DMS153 (cell line): ENCODE measurements at regions not wholly inside any gene's neighbourhood (a gene's known extent, or its start where the extent isn't known, plus 50 kb on each side); places are given as distances from the start of the nearest gene placed in this dataset.

Experiments used
- DNase-seq: peaks from one replicate; lab custom pipeline; 2025; lab: John Stamatoyannopoulos, UW

DNA sequence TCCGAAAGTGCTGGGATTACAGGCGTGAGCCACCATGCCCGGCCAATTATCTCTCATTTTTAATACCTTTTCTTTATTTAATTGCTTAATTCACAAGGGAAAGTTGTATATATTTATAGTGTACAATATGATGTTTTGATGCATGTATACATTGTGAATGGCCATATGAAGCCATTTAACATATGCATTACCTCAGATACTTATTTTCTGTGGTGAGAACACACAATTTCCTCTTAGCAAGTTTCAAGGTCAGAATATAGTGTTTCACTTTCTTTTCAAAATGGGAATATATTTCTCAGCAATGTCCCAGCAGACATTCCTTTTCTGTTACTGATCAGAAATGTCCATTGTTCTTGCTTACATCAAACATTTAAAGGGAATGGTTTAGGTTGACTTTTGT, 1596.3 kb downstream of the MAT2B start:
- no peak for DNase-seq

DNA sequence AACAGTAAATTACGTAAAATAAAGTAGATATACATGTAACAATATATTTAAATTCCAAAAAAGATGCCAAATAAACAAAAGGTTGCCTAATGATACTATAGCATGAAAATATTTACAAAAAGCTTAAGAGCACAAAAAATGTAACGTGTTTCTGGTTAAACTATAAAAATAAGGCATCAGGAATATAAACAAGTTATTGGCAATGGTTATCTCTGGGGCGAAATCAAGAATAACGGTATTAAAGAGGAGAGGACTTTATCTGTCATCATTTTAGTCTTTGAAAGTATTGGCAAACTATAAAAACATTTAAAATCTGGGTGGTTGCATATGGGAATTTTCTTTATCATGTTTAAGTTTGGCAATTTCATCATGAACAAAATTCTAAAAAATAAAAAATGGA, 1599.2 kb downstream of the MAT2B start:
- no peak for DNase-seq

DNA sequence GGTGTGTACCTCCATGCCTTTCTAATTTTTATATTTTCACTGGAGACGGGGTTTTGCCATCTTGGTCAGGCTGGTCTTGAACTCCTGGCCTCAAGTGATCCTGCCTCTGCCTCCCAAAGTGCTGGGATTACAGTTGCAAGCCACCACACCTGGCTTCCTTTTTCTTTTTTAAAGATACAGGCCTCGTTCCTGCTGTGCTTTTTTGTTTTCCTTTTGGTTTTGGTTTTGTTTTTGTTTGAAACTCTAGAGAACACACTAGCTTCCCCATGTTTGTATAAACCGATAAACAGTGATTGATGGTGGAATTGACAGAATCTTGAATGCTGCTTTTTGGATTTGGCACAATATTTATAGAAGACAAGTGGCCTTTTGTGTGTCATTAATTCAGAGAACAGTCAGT, 1603.4 kb downstream of the MAT2B start:
- no peak for DNase-seq

DNA sequence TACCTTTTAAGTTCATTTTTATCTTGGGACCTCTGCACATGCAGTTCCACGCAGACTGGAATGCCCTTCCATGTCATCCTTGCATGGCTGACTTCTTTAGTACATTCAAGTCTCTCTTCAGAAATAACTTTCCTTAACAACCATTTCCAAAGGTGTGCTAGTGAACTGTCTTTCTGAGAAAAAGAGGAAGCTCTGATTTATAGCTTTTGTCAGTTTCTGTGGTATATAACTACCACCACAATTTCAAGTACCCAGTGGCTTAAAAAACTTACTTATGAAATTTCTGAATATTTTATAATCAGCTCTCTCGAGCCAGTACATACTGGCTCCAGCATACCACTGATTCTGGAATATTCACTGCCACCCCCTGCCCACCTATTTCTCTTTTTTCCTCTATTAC, 1613.8 kb downstream of the MAT2B start:
- no peak for DNase-seq

DNA sequence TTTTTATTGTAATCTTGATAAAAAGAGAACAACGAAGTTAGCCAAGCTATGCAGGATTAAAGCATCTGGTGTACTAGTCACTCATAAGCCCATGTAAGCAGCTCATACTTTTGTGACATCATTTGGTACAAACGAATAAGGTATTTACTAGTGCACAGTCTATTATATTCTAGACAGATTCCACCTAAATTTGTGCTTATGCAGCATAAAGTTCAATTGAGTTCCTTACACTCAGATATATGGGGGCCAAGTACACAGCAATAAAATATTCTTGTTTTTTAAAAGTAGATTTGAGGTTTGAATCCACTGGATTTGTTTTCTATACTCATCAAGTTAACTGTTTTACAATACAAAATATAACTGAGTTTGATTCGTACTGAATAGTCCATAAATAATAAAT, 1621.2 kb downstream of the MAT2B start:
- DNase-seq, result no peak

DNA sequence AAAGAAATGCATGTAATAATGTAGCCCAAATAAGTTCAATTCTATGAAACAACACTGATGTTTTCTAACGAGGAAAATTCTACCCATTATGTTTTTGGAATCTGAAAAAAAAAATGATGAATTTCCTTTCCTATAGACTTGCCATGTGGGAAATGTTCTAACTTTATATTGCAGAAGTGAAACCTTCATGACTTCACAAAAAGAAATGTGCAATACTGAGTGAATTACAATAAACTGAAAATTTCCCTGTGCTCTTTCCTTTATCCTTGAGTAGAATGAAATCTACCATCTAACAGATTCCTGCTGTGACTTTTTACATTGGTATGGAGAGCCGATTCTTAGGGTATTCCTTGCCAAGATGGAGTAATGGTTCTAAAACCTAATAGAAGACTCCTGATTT, 1622.5 kb downstream of the MAT2B start:
- no peak for DNase-seq

DNA sequence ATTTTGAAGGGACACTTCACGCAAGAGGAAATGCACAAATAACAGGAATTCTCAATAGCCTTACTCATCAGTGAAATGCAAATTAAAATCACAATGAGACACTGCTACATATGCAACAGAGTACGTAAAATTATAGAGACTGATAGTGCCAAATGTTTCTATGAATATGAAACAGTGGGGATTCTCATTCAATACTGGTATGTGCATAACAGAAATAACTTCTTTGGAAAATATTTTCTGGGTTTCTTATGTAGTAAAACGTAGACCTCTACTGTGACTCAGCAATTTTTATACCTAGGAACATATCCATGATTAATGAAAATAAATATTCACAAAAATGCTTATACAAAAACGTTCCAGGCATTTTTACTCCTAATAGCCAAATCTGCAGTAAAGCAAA, 1625.2 kb downstream of the MAT2B start:
- no peak for DNase-seq

DNA sequence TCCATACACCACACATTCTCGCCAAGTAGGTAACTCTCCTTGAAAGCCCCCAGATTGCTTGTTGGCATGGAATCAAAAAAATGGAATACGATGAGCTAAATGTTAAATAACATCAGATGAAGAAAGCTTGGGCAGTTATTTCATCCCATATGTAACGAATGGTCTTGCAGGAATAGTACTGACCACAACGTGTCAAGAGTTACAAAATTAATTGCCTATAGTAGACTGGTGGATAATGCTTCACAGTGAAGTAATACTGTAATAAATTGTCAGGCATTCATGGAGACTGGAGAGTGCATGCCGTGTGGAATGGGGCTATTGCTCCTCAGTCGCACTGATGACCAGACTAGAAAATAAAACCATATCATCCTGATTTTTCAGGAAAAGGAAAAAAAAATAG, 1628.7 kb downstream of the MAT2B start:
- no peak for DNase-seq

DNA sequence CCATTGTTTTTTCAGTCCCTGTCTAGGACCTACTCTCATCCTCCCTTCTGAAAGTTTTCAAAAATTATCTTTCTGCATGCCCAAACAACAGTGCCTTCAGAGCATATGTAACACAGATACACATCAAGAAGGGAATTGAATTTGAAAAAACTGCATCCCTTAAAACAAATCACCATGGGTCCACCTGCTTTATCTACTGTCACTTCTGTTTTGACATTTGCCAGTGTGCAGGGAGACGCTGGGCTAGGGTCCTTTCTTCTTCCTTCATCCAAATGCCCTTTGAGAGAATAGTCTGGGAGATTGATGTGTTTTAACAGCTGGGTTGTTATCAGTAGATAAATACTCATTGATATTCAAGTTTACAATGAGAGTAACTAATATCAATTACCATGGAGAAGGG, 1630.1 kb downstream of the MAT2B start:
- DNase-seq, result no peak

DNA sequence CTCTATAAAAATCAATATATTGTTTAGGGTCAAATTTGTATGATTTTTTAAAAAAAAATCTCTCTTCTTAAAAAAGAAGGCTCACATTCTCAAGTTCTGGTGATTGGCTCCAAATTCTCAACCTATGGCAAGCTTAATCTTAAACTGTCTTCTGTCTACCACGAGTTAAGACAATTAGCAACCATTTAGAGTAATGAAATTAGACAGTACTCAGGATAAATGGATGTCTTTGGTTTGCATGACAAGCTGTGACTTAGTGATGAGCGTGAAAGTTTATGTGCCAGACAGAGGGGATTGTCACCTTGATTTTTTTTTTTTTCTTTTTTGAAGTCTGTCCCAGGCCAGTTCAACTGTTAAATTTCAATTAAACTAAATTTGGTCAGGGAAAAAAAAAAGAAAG, 1632.3 kb downstream of the MAT2B start:
- DNase-seq, result no peak

DNA sequence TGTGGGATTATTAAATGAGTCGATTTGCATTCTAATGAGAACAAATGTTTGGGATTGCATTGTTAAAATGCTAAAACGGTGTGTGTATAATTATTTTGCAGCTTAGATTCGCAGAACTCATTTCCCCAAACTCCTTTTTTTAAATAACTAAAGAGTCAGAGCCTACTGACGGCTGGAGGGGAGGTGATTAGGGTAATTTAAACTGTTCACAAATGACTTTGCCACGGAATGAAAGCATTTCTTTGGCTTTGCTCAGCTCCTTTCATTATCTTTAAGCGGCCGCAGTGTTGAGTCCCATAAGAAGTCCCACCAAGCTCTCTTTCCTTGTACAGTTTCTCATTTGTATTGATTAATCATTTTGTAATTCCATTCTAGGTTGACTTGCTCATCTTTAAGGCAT, 1632.8 kb downstream of the MAT2B start:
- no peak for DNase-seq

DNA sequence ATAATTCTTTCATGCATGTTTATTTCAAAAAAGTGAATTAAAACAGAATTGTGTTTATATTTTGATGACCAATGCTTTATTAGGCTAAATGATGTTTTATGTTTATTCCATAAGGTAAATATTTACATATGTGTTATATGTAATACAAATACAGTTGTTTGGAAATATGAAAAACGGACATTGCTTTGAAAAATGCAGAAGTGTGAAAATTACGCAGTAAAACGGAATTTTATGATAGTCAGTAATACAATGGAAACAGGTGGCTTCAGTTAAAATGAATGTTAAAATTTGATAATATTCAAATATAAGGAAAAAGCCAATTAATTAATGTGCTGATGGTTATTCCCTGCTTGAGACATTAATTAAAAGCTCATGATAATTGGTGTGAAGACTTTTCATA, 1633.8 kb downstream of the MAT2B start:
- no peak for DNase-seq

DNA sequence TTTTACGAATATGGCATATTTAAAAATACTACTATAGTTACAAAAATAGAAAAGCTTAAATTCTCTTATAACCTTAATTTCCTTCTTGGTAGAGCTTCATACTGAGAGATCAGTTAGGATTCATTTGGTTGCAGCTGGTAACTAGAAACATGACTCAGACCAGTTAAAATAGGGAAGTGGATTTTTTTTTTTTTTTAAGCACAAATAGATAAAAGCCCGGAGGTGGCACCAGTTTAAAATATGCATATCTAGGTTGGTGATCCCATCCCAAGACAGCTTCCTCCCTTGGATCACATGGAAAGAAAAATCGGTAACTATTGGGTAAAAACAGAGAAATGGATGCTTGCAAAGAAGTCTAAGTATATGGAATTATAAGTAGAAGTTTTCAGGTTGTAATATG, 1634.3 kb downstream of the MAT2B start:
- DNase-seq, result no peak

DNA sequence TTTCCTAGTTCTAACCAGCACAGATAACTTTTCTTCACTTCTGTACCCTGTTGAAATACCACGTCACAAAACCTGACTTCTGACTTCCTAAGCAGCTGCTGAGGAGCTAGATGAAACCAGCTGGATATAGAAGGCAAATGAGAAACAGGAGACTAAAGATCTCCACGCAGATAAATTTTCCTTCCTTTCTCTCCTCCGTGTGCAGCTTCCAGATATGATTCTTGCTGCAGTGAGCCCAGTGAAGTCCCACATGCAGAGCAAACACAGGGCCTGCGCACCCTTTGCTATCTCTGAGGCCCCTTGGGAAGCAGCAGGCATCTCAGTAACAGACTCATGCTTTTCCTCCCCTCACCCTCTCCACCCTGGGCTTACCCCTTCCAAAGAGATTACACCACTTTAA, 1638.3 kb downstream of the MAT2B start:
- DNase-seq, result no peak

DNA sequence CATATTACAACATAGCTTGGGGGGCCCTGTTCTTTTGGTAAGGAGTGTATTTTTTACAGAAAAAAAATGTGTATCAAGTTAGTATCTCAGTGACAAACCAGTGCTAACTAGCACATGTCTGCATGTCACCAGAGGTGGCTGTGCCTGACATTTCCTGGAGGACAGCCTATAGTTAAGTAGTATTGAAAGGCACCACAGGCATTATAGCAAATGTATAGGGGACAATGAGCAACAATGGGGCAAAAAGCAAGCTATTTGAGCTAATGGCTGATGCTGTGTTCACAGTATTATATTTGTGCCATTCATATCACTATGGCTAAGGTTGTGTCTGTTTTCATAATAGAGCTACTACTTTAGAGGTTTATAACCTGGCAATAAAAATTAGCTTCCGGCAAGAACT, 1644.0 kb downstream of the MAT2B start:
- DNase-seq, result no peak

DNA sequence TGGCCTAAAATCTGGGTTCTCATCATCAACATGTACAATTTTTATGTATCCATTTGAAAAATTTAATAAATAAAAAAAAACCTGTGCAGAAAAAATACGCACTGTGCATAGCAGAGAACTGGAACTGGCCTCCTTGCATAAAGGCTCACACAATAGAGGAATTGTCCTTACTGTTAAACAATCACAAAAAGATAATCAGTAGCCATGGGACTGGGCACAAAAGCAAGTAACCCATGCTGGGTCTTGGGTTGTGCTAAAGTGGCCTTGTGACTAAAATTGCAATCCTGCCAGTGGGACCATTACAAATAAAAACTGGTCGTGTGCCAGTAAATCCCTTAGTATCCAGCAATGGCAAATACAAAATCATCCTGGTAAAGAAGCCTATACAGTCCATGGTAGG, 1646.6 kb downstream of the MAT2B start:
- no peak for DNase-seq

DNA sequence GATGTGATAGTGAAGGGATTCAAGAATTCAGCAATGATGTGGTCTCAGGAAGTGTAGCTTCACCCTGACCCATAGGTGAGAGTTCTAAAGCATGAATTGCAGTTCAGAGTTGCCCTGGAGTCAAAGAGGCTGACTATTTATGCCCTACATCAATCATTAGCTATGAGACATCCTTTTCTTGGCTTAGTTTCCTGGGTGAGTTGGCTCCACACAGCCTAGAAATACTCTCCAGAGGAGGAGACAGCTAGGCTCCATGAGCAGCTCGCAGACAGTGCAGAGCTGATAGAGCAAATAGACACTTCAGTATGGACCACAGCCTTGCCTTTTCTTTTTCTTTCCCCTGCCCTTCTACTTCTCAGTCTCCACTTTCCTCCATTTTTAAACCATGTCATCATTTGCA, 1651.8 kb downstream of the MAT2B start:
- no peak for DNase-seq

DNA sequence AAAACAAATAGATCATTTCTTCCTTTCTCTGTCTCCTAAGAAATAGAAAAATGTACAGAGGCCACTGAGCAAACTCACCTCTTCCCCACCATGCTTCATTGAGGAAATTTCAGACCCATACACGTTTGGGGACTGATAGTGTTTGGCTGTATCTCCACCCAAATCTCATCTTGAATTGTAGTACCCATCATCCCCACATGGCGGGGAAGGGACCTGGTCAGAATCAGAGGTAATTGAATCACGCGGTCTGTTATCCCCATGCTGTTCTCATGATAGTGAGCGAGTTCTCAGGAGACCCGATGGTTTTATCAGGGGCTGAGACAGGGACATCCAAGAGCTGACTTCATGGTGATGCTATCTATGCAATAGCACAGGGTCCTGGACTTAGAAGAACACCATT, 1655.8 kb downstream of the MAT2B start:
- DNase-seq, result no peak

DNA sequence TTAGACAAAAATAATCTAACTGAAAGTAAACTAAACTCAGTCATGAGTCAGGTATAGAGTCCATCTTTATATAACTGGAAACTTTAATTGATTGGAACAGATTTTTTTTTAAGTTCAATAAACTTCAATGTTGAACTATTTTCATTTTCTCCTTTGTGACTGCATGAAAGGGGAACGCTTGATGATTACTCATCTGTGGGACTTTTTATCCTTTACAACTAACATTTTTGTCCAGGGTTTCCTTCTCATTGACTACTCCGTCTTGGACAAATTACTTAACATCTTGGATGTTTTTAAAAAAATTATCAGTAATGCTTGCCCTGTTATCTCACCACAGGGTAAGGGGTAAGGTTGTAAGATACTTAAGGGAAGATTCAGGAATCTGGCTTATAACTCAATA, 1658.4 kb downstream of the MAT2B start:
- DNase-seq, result no peak

DNA sequence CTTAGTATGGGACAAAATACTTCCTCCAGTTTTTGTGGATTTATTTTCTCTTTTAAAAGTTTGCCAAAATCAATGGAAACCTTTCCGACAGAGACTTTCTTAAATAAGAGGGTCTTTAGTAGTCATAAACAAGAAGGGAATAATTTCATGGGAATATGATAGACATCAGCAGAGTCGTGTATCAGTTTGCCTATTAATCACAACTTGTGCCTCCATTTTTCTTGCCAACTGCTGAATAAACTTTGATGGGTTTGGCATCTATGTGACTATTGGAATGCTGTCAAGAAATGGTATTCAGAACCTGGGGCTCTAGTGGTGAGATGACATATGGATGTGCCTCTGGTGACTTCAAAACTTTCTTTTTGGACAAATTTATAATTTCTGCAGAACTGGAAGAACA, 1668.2 kb downstream of the MAT2B start:
- no peak for DNase-seq

DNA sequence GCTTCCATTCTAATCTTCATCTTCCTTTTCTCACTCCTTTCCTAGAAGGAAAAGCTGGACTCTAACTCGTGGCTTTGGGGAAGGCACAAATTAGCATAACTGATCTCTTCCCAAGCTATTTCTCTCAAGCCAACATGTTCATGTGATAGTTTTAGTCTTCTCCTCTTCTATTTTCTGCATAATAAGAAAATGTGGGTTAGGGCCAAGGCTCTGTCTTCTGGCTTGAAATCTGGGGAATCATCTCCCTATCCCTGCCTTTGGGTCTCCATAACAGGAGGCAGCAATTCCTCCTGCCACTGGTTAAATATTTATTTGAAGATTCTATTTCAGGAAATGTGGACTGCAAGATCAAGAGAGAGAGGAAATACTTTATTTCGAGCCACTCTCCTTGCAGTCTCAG, 1669.6 kb downstream of the MAT2B start:
- no peak for DNase-seq

DNA sequence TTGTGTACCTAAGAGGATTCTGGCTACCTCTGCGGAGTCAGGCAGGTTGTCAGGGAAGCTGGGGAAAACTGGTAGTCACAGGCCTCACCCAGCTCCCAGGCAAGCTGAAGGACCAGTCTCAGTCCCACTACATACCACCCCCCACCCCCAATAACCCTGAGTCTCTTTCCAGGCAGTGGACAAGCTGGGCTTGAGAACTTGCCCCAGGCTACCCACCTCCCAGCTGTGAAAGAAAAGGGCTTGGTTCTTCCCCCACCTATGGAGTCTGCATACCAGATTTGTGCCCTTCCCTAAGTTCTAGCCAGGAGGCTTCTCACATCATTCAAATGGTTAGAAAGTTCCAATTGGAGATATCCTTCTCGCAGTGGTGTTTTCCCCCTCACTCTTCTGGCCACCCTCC, 1678.8 kb downstream of the MAT2B start:
- no peak for DNase-seq

DNA sequence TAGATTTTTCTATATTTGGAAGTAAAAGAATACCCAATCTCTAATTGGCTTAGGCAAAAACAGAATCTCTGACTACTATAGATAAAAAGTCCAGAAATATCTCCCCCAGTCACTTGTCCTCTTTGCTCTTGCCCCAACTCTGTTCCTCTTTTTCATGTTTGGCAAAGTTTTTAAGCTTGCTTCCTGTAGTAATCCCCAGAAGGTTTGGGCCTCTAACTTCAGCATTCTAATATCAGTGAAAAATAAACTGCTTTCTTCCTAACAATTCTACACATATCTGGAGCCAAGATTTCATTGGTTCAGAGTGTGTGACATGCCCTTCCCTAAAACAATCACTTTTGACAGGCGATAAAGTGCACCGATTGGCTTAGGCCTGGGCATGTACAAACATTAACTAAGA, 1680.3 kb downstream of the MAT2B start:
- DNase-seq, result no peak

DNA sequence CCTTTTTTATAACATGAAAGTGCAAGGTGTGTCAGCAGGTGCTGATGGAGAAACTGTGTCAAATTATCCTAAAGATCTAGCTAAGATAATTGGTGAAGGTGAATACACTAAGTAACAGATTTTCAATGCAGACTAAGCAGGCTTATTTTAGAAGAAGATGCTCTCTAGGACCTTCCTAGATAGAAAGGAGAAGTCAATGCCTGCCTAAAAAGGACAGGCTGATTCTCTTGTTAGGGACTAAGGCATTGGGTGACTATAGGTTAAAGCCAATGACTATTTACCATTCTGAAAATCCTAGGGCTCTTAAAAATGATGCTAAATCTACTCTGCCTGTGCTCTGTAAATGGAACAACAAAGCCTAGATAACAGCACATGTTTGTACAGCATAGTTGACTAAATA, 1682.4 kb downstream of the MAT2B start:
- no peak for DNase-seq

DNA sequence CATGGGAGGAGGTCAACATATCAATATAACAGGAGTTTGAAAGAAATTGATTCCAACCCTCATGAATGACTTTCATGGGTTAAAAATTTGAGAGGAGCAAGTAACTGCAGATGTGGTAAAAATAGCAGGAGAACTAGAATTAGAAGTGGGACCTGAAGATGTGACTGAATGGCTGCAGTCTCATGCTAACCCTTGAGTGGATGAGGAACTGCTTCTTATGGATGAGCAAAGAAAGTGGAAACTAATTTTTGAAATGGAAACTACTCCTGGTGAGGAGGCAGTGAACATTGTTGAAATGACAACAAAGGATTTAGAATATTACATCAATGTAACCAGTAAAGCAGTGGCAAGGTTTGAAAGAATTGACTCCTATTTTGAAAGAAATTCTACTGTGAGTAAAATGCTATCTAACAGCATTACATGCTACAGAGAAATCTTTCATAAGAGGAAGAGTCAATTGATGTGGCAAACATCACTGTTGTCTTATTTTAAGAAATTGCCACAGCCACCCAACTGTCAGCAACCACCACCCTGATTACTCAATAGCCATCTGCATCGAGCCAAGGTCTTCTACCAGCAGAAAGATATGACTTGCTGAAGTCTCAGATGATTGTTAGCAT, 1683.2 kb downstream of the MAT2B start:
- no peak for DNase-seq
